GM18520 (cell line): ENCODE measurements at regions not wholly inside any gene's neighbourhood (a gene's known extent, or its start where the extent isn't known, plus 50 kb on each side); places are given as distances from the start of the nearest gene placed in this dataset.

Experiments used
- ATAC-seq: cut with Tn5 transposase; IDR thresholded peaks from one replicate; pipeline ENCODE4 v1.9.1; 2021; ENCODE audit not compliant: unreplicated experiment

DNA sequence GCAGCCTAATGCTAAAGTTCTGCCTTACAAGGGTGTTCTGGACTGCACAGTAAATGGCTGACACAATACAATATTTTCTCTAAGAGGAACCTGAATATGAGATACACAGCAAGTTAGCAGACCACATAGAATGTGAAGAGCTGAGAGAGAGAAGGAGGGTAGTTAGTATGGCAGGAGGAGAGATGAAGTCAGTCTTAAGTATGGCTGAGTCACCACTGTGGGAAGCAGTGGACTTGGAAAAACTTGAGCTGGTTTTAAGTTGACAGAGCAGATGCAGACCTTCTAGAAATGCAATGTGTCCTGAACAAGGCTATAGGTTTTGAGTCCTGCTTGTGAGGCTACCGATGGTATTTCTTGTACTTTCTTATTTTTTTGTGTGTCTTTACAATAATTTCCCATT, 172.5 kb downstream of the SH2D1A start:
- ATAC-seq, result no peak

- no peak for ATAC-seq
Measured at GRCh38 chrX:124524852-124525251, 178.5 kb downstream of the SH2D1A start.

GRCh38 chrX:124529786-124530185, 183.4 kb downstream of the SH2D1A start:
- no peak for ATAC-seq

GRCh38 chrX:124530803-124531202, 184.4 kb downstream of the SH2D1A start:
- no peak for ATAC-seq

DNA sequence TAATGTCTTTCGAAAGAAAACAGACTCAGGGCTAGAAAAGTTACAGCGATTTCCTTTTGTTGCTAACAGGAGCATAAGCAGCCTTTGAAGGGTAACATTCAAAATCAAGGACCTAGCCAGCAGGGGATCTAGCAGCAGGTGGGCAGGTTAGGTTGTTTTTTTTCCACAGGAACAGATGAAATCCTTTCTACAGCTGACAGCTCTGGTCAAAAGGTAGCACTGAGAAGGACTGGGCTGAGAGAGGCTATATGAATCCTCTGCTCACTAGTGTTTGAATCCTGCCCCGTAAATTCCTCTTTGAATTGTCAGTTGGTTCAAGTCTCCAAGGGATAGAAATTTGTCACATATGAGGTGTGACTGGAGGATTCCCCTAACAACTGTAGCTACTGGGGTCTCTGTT, 188.2 kb downstream of the SH2D1A start:
- no peak for ATAC-seq

GRCh38 chrX:124540474-124540873, 194.1 kb downstream of the SH2D1A start:
- ATAC-seq, result no peak

DNA sequence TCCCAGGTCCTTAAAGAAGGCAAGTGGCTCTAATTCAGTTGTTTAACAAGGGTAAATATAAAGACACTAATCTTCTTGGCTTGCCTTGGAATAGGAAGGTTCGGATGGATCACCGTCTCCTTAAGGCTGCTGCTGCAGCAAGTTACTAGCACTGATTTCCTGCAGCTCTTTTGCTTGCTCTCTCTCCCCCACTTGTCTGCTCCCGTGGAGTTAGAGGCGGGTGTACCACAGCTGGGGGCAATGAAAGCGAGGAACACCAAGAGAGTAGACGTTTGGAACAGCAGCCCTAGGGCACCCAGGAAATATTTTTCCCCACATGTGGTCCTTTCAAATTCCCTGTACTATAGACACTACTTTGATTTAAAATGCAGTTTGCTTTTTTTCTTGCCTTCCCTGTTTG, 202.2 kb downstream of the SH2D1A start:
- ATAC-seq, result no peak

GRCh38 chrX:124555036-124555595, 208.8 kb downstream of the SH2D1A start:
- ATAC-seq, result no peak

DNA sequence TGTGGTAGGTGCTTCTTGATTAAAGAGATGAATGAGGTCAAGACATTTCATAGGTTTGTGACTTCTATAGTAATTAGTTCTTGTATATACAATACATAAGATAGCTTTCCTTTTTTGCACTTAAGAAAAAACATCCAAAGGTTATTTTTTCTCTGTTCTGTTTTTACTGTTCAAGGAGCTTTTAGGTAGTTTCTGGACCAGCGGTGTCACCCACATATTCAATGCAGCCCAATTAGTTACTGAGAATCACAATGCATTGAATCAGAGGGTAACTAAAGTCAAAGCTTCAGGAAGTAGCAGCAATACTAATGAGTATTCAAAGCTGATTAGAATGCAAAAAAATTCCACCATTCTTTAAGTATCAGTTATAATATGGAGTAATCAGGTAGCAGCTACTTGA, 211.6 kb downstream of the SH2D1A start:
- no peak for ATAC-seq

DNA sequence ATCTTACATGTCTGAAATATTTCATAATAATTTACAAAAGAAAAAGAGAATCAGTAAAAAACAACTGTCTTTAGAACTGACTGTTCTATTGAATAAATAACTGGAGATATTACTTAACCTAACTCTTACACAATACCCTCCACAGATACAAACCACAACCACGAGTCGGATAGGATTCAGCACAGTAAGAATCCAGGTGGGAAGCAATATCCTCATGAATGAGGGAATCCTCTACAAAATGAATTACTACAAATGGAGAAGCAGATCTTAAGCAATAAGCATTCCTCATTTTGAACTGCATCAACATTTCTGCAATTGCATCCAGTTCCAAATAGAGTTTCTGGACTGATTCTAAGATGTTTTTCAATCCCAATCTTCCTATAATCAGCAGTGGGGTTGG, 227.1 kb downstream of the SH2D1A start:
- no peak for ATAC-seq

DNA sequence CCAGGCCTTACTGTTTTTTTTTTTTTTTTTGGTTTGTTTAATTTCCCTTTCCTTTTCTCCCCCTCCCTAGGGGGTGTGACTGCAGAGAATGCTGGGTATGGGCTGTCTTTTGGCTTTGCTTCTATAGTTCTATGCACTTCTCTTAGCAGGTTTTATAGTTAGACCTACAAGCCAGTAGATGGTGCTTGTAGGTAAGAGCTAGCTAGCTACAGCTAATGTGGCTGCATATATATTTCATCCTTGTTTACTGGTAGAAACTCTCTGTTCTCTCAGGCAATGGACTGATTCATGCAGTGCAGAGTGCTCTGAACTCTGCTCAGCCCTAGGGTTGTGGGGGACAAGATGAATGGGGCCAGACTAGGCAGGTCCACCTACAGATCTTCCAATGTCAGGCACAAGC, 246.4 kb downstream of the SH2D1A start:
- no peak for ATAC-seq

DNA sequence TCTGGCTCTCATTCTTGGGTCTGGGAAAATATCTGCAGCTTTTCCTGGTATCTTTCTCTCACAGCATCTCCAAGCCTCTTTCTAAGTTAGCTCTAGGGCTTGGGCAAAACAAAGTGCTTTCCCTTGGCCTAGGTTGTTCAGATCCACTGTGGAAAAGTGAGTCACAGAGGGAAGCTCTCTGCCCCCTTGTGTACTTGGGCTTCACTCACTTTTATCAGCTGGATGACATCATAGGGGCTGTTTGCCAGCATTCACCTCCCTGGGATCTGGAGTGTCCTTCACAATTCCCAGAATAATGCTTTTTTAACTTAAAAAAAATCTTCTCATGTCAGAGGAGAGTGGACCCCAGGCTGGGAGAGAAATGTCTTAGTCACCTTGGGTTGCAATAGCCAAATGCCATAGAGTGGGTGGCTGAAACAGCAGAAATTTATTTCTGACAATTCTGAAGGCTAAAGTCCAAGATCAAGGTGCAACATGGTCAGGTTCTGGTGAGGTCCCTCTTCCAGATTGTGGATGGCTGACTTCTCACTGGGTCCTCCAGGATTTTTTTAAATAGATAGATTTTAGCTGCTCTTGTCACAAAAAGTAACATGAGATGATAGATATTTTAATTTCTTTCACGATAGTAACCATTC, 247.8 kb downstream of the SH2D1A start:
- ATAC-seq, result no peak

- ATAC-seq, result no peak
Measured at GRCh38 chrX:124605511-124605910, 259.1 kb downstream of the SH2D1A start.

DNA sequence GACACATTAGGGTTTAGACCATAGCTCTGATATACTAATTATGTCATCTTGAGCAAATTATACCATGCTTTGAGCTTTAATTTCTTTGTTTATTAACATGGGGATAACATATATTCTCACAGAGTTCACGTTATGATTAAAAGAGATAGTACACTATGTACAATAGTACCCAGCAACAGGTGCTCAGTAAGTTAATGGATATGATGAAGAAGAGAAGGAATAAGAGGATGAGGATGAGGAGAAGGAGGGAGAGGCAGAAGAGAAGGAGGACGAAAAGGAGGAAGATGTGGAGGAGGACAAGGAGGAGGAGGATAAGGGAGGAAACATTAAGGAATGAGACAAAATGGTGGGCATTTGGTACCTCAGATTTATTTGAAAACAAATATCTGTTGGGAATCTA, 260.4 kb downstream of the SH2D1A start:
- ATAC-seq, result no peak

DNA sequence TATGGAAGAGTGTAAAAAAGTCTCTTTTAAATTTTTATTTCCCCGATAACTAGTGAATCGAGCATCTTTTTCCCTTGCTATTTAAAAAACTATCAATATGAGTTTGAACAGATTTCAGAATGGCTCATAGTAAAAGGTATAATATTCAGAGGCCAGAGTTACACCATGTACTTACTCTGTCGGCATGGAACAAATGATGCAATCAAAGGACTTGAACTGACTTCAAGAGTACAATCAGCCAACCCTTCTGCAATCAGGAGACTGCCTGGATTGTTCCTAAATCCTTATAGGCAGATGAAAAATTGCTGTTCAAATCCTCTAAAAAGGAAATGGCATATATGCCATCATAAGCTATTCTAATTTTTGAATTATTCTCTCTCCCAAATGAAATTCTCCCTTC, 273.3 kb downstream of the SH2D1A start:
- ATAC-seq, result no peak

- no peak for ATAC-seq
Measured at GRCh38 chrX:124634363-124634762, 288.0 kb downstream of the SH2D1A start.

- no peak for ATAC-seq
Measured at GRCh38 chrX:124641737-124642491, 295.6 kb downstream of the SH2D1A start.

DNA sequence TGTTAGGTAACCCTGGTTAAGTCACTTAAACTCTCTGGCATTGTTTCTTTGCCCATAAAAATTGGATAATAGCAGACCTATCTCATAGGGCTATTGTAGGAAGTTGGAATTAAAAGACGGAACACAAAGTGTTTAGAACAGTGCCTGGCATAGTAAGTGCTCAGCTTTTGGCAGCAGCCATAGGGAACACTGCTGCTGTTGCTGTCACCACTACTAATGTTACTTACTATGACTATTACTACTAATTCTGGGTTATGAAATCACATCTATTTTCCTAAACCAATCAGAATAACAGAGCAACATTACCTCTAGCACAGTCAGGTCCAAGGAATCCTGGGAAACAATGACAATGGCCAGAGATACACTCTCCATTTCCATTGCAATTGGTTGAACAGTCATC, 300.0 kb downstream of the SH2D1A start:
- ATAC-seq, result no peak

- no peak for ATAC-seq
Measured at GRCh38 chrX:124651031-124651430, 304.7 kb downstream of the SH2D1A start.

GRCh38 chrX:124665621-124666400, 319.4 kb downstream of the SH2D1A start:
- no peak for ATAC-seq

GRCh38 chrX:124679199-124679598, 332.8 kb downstream of the SH2D1A start:
- ATAC-seq, result no peak

GRCh38 chrX:124680287-124680686, 333.9 kb downstream of the SH2D1A start:
- ATAC-seq, result no peak
